Upper lobe of right lung (tissue), 1 donor: ENCODE measurements at regions not wholly inside any gene's neighbourhood (a gene's known extent, or its start where the extent isn't known, plus 50 kb on each side); places are given as distances from the start of the nearest gene placed in this dataset.
"Not testable (repeated sequence)": the region's sequence is repeated elsewhere in the genome, so short reads cannot be mapped to it uniquely, and the experiment has no call there.

Source experiments
- ATAC-seq: fragments of 200-7000 bp; cut with Tn5 transposase; one replicate; pipeline ENCODE4 v1.9.1; 2020; ENCODE audit warnings: mild to moderate bottlenecking, moderate library complexity
- DNase-seq: peaks from one replicate; pipeline ENCODE4 v3.0.0-alpha.2; 2020
- H3K27ac ChIP-seq: fragments of 200-600 bp; one replicate; pipeline ENCODE4 v1.8.0; 2022
- H3K27me3 ChIP-seq: fragments of 200-600 bp; one replicate; pipeline ENCODE4 v1.8.0; 2022; ENCODE audit warnings: mild to moderate bottlenecking
- H3K36me3 ChIP-seq: fragments of 200-600 bp; one replicate; pipeline ENCODE4 v1.8.0; 2022
- H3K4me1 ChIP-seq: fragments of 200-600 bp; one replicate; pipeline ENCODE4 v1.8.0; 2022
- H3K4me3 ChIP-seq: fragments of 200-600 bp; one replicate; pipeline ENCODE4 v1.8.0; 2022; ENCODE audit warnings: mild to moderate bottlenecking
- H3K9me3 ChIP-seq: fragments of 200-600 bp; one replicate; pipeline ENCODE4 v1.8.0; 2022
- CTCF ChIP-seq: fragments of 200-600 bp; IDR thresholded peaks from one replicate; pipeline ENCODE4 v1.8.0; 2022; ENCODE audit warnings: antibody characterized with exemption
- intact Hi-C: fragments of 100-400 bp; cut with DNase I; formaldehyde crosslinking; loops from one replicate; pipeline ENCODE4 v1.11.0; 2022
- donor health status: DM: no; HTN: yes; CAD: no; lungs with severe emphysema.

DNA sequence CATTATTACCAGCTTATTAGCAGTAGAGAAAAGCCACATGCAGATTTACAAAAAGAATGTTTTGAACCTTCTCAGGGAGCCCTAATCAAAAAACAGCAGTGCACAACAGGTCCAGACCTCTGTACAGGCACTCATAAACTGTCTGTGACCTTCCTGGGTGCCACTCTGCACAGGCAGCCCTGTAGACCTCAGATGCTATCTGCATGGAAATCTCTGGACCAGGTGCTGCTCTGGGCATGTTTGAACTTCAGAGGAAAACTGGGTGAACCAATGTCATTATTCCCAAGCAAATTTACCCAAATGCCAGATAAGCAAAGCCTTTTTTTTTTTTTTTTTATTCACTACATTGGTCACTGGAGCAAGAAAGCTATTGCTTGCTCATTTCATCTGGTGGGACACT lies 104.2 kb downstream of the NPY start:
- Histone ChIP-seq H3K9me3 (no peaks in the 10 kb centered on the region), H3K4me3 (no peak overlapping the region), H3K36me3 (no peaks in the 10 kb centered on the region), H3K27ac (no peak overlapping the region), H3K27me3 (no peaks in the 10 kb centered on the region), H3K4me1 (no peaks in the 10 kb centered on the region)
- TF ChIP-seq CTCF: no peak
- ATAC-seq (no peak), DNase-seq (no peak)
- intact Hi-C loops: no loop called here

DNA sequence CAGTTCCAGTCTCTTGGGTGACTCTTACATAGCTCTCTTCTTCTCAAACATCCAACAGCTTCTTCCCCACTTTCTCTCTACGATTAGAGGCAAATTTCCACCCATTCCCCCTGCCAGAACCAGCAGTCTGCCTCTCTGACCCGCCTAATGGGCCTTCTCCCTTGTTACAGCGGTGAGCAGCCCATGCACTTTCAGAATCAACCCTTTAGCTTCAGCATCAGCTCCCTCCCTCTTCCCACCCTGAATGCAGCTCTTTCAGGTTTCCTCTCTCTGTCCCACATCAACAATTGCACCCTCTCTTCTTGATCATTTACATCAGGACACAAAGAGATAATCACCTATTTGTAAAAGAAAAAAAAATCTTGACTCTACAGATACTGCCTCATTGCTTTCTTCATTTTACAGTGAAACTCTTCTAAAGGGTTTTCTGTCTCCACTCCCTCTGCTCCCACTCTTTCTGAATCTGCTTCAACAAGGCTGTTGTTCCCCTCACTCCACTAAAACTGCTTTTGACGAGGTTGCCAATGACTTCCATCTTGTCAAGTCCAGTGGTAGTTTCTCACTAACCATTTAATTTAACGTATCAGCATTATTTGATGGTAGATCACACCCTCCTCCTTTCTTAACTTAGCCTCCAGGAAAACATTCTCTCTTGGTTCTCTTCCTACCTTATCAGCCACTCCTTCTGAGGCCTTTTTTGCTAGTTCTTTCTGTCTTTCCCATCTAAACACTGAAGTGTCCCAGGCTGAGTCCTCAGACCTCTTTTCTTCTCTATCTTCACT lies 106.6 kb downstream of the NPY start:
- no peak overlapping the region for H3K4me3 ChIP-seq
- H3K27me3 ChIP-seq: no peaks in the 10 kb centered on the region
- no peak for TF ChIP-seq CTCF
- DNase-seq (no peak), ATAC-seq (no peak)
- no peak overlapping the region for H3K27ac ChIP-seq
- no peaks in the 10 kb centered on the region for H3K9me3 ChIP-seq
- no peaks in the 10 kb centered on the region for H3K4me1 ChIP-seq
- no peaks in the 10 kb centered on the region for H3K36me3 ChIP-seq
- intact Hi-C loops: no loop called here

- intact Hi-C loops: no loop called here
- no peaks in the 10 kb centered on the region for H3K27me3 ChIP-seq
- H3K4me1 ChIP-seq: no peaks in the 10 kb centered on the region
- H3K9me3 ChIP-seq: no peaks in the 10 kb centered on the region
- ATAC-seq: no peak
- no peak for DNase-seq
- no peak overlapping the region for H3K27ac ChIP-seq
- H3K36me3 ChIP-seq: no peaks in the 10 kb centered on the region
- no peak overlapping the region for H3K4me3 ChIP-seq
- TF ChIP-seq CTCF: no peak
Observed at GRCh38 chr7:24392774-24393173, 108.8 kb downstream of the NPY start.

DNA sequence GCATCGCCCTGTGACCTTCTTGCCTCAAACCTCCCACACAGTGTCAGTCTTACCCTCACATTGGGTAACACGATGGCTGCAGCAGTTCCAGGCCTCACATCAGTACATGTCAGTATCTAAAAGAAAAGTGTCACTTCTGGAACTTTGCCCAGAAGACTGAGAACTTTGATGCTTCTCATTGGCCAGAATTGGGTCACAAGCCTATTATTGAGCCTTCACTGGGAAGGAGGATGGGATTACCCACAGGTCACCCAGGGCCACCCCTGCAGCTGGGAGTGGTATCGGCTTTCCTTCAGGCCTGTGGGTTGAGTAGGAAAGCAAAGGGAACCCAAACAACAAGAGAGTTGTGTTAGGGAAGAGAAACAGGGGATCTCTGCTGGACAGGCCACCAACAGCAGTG lies 111.5 kb downstream of the NPY start:
- Histone ChIP-seq H3K27ac (no peak overlapping the region), H3K4me3 (no peak overlapping the region), H3K36me3 (no peaks in the 10 kb centered on the region), H3K4me1 (no peaks in the 10 kb centered on the region), H3K9me3 (no peaks in the 10 kb centered on the region), H3K27me3 (no peaks in the 10 kb centered on the region)
- TF ChIP-seq CTCF: no peak
- ATAC-seq (no peak), DNase-seq (no peak)
- intact Hi-C loops: no loop called here

GRCh38 chr7:24396387-24396786 lies 112.4 kb downstream of the NPY start:
- H3K36me3 ChIP-seq, H3K9me3 ChIP-seq, H3K27ac ChIP-seq, DNase-seq, H3K27me3 ChIP-seq, H3K4me3 ChIP-seq, intact Hi-C loops, ATAC-seq, H3K4me1 ChIP-seq: not testable (repeated sequence)

GRCh38 chr7:24401628-24402593 lies 117.9 kb downstream of the NPY start:
- TF ChIP-seq CTCF: peak; percentile 40
- no peaks in the 10 kb centered on the region for H3K36me3 ChIP-seq
- no peak for ATAC-seq
- no peak for DNase-seq
- H3K27me3 ChIP-seq: no peaks in the 10 kb centered on the region
- H3K27ac ChIP-seq: no peak overlapping the region
- H3K4me1 ChIP-seq: no peaks in the 10 kb centered on the region
- H3K4me3 ChIP-seq: no peak overlapping the region
- intact Hi-C loops: no loop called here
- H3K9me3 ChIP-seq: no peaks in the 10 kb centered on the region
